ENCODE measurements at regions not wholly inside any gene's neighbourhood (a gene's known extent, or its start where the extent isn't known, plus 50 kb on each side); places are given as distances from the start of the nearest gene placed in this dataset.

DNA sequence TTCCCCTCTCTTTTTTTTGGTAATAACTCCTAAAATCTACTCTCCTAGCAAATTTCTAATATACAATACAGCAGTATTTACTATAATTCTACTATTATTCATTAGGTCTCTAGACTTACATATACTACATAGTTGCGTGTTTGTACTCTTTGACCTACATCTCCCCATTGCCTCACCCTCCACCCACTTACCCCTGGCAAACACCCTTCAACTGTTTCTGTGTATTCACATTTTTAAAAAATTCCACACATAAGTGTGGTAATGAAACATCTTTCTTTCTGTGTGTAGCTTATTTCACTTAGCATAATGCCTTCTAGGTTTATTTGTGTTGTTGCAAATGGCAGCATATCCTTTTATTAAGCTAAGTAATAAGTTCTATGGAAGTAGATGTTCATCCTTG lies 336.0 kb downstream of the CCDC85A start:
- H3F3A ChIP-seq (ENCODE audit: insufficient read depth) = no peaks in the 10 kb centered on the region
- no peak overlapping the region for H3K4me2 ChIP-seq (ENCODE audit: low read depth, low read length, poor library complexity, severe bottlenecking)
- no peaks in the 10 kb centered on the region for H4K20me1 ChIP-seq (ENCODE audit: low read depth, low read length)
- H3K27ac ChIP-seq (ENCODE audit: low read depth, low read length) = no peak overlapping the region
- no peak for TF ChIP-seq EZH2phosphoT487 (conservative IDR thresholded peaks at IDR 0.05; ENCODE audit: low read length)
- TF ChIP-seq, protein P1, sequence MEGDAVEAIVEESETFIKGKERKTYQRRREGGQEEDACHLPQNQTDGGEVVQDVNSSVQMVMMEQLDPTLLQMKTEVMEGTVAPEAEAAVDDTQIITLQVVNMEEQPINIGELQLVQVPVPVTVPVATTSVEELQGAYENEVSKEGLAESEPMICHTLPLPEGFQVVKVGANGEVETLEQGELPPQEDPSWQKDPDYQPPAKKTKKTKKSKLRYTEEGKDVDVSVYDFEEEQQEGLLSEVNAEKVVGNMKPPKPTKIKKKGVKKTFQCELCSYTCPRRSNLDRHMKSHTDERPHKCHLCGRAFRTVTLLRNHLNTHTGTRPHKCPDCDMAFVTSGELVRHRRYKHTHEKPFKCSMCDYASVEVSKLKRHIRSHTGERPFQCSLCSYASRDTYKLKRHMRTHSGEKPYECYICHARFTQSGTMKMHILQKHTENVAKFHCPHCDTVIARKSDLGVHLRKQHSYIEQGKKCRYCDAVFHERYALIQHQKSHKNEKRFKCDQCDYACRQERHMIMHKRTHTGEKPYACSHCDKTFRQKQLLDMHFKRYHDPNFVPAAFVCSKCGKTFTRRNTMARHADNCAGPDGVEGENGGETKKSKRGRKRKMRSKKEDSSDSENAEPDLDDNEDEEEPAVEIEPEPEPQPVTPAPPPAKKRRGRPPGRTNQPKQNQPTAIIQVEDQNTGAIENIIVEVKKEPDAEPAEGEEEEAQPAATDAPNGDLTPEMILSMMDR (IDR thresholded peaks at IDR 0.05; ENCODE audit: insufficient read depth, low read length, poor library complexity, severe bottlenecking) = no peak
- H3K9me2 ChIP-seq (replicated peaks; ENCODE audit: insufficient read depth, low read length) = no peaks in the 10 kb centered on the region
- H3K4me3 ChIP-seq (ENCODE audit: insufficient read depth, low read length, poor library complexity, severe bottlenecking) = no peak overlapping the region
- no peak overlapping the region for H3K9ac ChIP-seq (ENCODE audit: low read length)
- no peak overlapping the region for H2AFZ ChIP-seq (ENCODE audit: low read depth, low read length, severe bottlenecking)
- H3K9me3 ChIP-seq (ENCODE audit: insufficient read depth, low read length) = no peaks in the 10 kb centered on the region
- no peaks in the 10 kb centered on the region for H3K27me3 ChIP-seq (ENCODE audit: low read length)
- H3K79me2 ChIP-seq (ENCODE audit: insufficient read depth, low read length) = no peaks in the 10 kb centered on the region
- no peaks in the 10 kb centered on the region for H3K36me3 ChIP-seq (ENCODE audit: low read length)

DNA sequence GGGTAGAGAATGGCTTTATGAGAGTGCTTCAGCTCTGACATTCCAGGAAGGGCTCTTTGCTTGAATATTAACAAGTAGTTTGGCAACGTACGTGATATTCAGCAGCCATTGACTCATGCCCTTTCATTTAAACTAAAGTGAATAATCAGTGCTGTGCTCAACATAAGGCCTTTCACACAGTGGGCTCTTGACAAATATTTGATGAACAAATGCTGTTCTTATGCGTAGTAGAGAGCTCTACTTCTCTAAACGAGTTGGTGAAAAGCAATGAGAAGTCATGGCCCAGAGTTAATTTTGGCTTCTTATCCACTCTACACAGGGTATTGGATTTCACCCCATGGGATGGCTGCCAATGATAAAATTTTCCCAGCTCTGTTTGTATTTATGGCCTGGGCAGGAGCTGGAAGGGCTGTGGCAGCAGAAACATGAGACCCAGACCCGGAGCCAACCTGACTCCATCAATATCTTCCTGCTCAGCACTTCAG lies 338.9 kb downstream of the CCDC85A start:
- Histone ChIP-seq H3K27ac (ENCODE audit: low read depth, low read length) (no peak overlapping the region), H3K79me2 (ENCODE audit: insufficient read depth, low read length) (no peaks in the 10 kb centered on the region), H3K36me3 (ENCODE audit: low read length) (no peaks in the 10 kb centered on the region), H3K9me3 (ENCODE audit: insufficient read depth, low read length) (no peaks in the 10 kb centered on the region), H3K9ac (ENCODE audit: low read length) (no peak overlapping the region), H3K4me2 (ENCODE audit: low read depth, low read length, poor library complexity, severe bottlenecking) (no peak overlapping the region), H4K20me1 (ENCODE audit: low read depth, low read length) (no peaks in the 10 kb centered on the region), H2AFZ (ENCODE audit: low read depth, low read length, severe bottlenecking) (no peak overlapping the region), H3F3A (ENCODE audit: insufficient read depth) (no peaks in the 10 kb centered on the region), H3K27me3 (ENCODE audit: low read length) (no peaks in the 10 kb centered on the region), H3K9me2 (replicated peaks; ENCODE audit: insufficient read depth, low read length) (no peaks in the 10 kb centered on the region), H3K4me3 (ENCODE audit: insufficient read depth, low read length, poor library complexity, severe bottlenecking) (no peak overlapping the region)
- TF ChIP-seq EZH2phosphoT487 (conservative IDR thresholded peaks at IDR 0.05; ENCODE audit: low read length) = no peak
- TF ChIP-seq, protein P1 (IDR thresholded peaks at IDR 0.05; ENCODE audit: insufficient read depth, low read length, poor library complexity, severe bottlenecking) = no peak

DNA sequence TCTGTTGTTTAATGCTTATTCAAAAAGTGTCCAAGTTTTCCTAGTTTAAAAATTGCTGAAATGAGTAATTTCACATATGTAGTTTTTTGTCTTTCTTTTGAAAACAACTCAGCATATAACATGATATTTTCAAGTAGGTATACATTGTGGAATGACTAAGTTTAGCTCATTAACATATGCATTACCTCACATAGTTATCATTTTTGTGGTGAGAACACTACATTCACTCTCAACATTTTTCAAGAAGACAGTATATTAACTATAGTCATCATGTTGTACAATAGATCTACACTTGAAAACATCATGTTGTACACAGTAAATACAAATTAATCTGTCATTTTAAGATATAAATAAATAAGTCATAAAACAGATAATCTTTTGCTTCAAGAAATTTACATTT lies 340.0 kb downstream of the CCDC85A start:
- Histone ChIP-seq H3K4me3 (ENCODE audit: insufficient read depth, low read length, poor library complexity, severe bottlenecking) (no peak overlapping the region), H4K20me1 (ENCODE audit: low read depth, low read length) (no peaks in the 10 kb centered on the region), H2AFZ (ENCODE audit: low read depth, low read length, severe bottlenecking) (no peak overlapping the region), H3K27ac (ENCODE audit: low read depth, low read length) (no peak overlapping the region), H3K79me2 (ENCODE audit: insufficient read depth, low read length) (no peaks in the 10 kb centered on the region), H3K36me3 (ENCODE audit: low read length) (no peaks in the 10 kb centered on the region), H3K9me2 (replicated peaks; ENCODE audit: insufficient read depth, low read length) (no peaks in the 10 kb centered on the region), H3K27me3 (ENCODE audit: low read length) (no peaks in the 10 kb centered on the region), H3K4me2 (ENCODE audit: low read depth, low read length, poor library complexity, severe bottlenecking) (no peak overlapping the region), H3F3A (ENCODE audit: insufficient read depth) (no peaks in the 10 kb centered on the region), H3K9ac (ENCODE audit: low read length) (no peak overlapping the region), H3K9me3 (ENCODE audit: insufficient read depth, low read length) (no peaks in the 10 kb centered on the region)
- TF ChIP-seq EZH2phosphoT487 (conservative IDR thresholded peaks at IDR 0.05; ENCODE audit: low read length) = no peak

DNA sequence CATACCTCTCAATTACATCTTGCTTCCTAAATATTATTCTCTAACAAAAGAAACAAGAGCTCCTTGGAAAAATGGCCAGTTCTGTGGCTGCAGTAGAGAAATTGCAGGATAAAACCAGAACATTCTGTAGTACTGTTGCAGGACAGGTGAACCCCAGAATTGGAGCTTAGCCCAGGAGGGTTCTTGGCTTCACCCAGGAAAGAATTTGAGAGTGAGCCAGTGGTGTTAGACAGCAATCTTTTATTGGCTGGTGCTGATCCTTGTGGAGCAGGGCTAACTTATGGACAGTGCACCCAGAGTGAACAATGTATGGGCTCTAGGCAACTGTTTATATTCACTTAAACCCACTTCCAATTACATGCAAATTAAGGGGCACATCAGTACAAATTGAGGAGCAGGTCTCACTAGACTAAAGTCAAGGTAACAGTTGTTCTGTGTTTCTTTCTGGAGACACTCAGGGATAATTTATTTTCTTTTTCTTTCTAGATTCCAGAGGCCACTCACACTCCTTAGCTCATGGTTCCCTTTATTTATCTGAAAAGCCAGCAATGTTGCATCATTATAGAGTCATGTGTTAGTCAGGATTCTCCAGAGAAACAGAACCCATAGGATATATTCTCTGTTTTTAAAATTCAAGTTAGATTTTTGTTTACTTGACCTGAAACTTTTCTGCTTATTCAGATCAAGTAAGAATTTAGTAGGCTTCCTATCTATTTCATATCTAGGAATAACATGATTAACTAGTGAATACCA lies 348.1 kb downstream of the CCDC85A start:
- H3K4me2 ChIP-seq (ENCODE audit: low read depth, low read length, poor library complexity, severe bottlenecking) = no peak overlapping the region
- no peak overlapping the region for H3K4me3 ChIP-seq (ENCODE audit: insufficient read depth, low read length, poor library complexity, severe bottlenecking)
- H2AFZ ChIP-seq (ENCODE audit: low read depth, low read length, severe bottlenecking) = no peak overlapping the region
- H3K36me3 ChIP-seq (ENCODE audit: low read length) = no peaks in the 10 kb centered on the region
- no peaks in the 10 kb centered on the region for H3K9me2 ChIP-seq (replicated peaks; ENCODE audit: insufficient read depth, low read length)
- no peak overlapping the region for H3K9ac ChIP-seq (ENCODE audit: low read length)
- TF ChIP-seq, protein P1 (IDR thresholded peaks at IDR 0.05; ENCODE audit: insufficient read depth, low read length, poor library complexity, severe bottlenecking) = no peak
- no peak for TF ChIP-seq EZH2phosphoT487 (conservative IDR thresholded peaks at IDR 0.05; ENCODE audit: low read length)
- no peaks in the 10 kb centered on the region for H3F3A ChIP-seq (ENCODE audit: insufficient read depth)
- H3K27me3 ChIP-seq (ENCODE audit: low read length) = no peaks in the 10 kb centered on the region
- no peaks in the 10 kb centered on the region for H4K20me1 ChIP-seq (ENCODE audit: low read depth, low read length)
- no peak overlapping the region for H3K27ac ChIP-seq (ENCODE audit: low read depth, low read length)
- H3K9me3 ChIP-seq (ENCODE audit: insufficient read depth, low read length) = no peaks in the 10 kb centered on the region
- no peaks in the 10 kb centered on the region for H3K79me2 ChIP-seq (ENCODE audit: insufficient read depth, low read length)

Data from SU-DHL-6 (cell line).